ENCODE measurements at regions not wholly inside any gene's neighbourhood (a gene's known extent, or its start where the extent isn't known, plus 50 kb on each side); places are given as distances from the start of the nearest gene placed in this dataset.

GRCh38 chr13:93080587-93080986, 146.0 kb upstream of the GPC6 start:
- H3K36me3 ChIP-seq (ENCODE audit: control insufficient read depth in 2 of 4, insufficient read depth in 4 of 4, low read length in 3 of 4) = no peaks in the 10 kb centered on the region
- no peak overlapping the region for H4K91ac ChIP-seq (replicated peaks; ENCODE audit: insufficient read length, low read length)
- 79% methylated on average over 1 of the region's 1 CpG; no CpG with 5 or more reads in 1 of the 2 experiments for WGBS, 2 experiments (ENCODE audit: extremely low coverage in 1 of 2, insufficient coverage in 1 of 2, insufficient read length in 1 of 2, insufficient replicate concordance in 2 of 2, low coverage in 1 of 2, low lambda C conversion rate in 2 of 2, missing lambda C conversion rate in 1 of 2)
- no peak overlapping the region for H3K56ac ChIP-seq (replicated peaks; ENCODE audit: insufficient read length, low read depth, low read length)
- H2AFZ ChIP-seq (ENCODE audit: low read length) = no peak overlapping the region
- H2BK120ac ChIP-seq (replicated peaks; ENCODE audit: low read depth, low read length) = no peak overlapping the region
- ChIA-PET POLR2A (ENCODE audit: partially characterized antibody) (no interaction called here), CTCF (ENCODE audit: partially characterized antibody) (no interaction called here)
- H3K4me1 ChIP-seq (replicated peaks in 1 of 4; ENCODE audit: control insufficient read depth in 3 of 4, insufficient read depth in 4 of 4, low read length in 3 of 4) = no peaks in the 10 kb centered on the region
- no peak overlapping the region for H2AK5ac ChIP-seq (ENCODE audit: low read depth, low read length)
- no peaks in the 10 kb centered on the region for H3K79me1 ChIP-seq (ENCODE audit: low read depth, low read length)
- H3K23me2 ChIP-seq (ENCODE audit: low read depth, low read length) = no peaks in the 10 kb centered on the region
- no peak overlapping the region for H3K18ac ChIP-seq (ENCODE audit: extremely low read depth, low read length)
- H3K79me2 ChIP-seq (ENCODE audit: control insufficient read depth in 1 of 2, insufficient read depth in 2 of 2, low read length in 2 of 2) = no peaks in the 10 kb centered on the region
- H3K14ac ChIP-seq (ENCODE audit: insufficient read length) = no peak overlapping the region
- no peak overlapping the region for H2BK12ac ChIP-seq (ENCODE audit: low read depth, low read length)
- DNase-seq (ENCODE audit: low read depth in 1 of 2, low spot score in 2 of 2) (no peak), FAIRE-seq (no peak)
- no peak overlapping the region for H3K4me2 ChIP-seq (ENCODE audit: insufficient read depth in 1 of 2, low read depth in 2 of 2, low read length in 2 of 2)
- H3K9me3 ChIP-seq (ENCODE audit: insufficient read depth in 2 of 2, low read depth in 1 of 2, low read length in 1 of 2) = no peaks in the 10 kb centered on the region
- H3K9ac ChIP-seq (replicated peaks in 1 of 4; ENCODE audit: extremely low read depth in 1 of 4, low read depth in 3 of 4, low read length in 3 of 4) = no peak overlapping the region
- no peak overlapping the region for H3K4me3 ChIP-seq (ENCODE audit: extremely low read depth in 1 of 4, insufficient read depth in 2 of 4, low read depth in 3 of 4, low read length in 4 of 4)
- H3K27ac ChIP-seq (ENCODE audit: low read depth, low read length) = no peak overlapping the region
- no peak overlapping the region for H3K4ac ChIP-seq (replicated peaks; ENCODE audit: insufficient read length, low read depth, low read length)
- H3K27me3 ChIP-seq (replicated peaks in 1 of 4; ENCODE audit: control insufficient read depth in 3 of 4, extremely low read depth in 1 of 4, insufficient read depth in 3 of 4, low read length in 3 of 4) = no peaks in the 10 kb centered on the region
- no peak overlapping the region for H2BK20ac ChIP-seq (ENCODE audit: low read length)
- H3K23ac ChIP-seq (ENCODE audit: insufficient read length) = no peak overlapping the region
- no peak overlapping the region for H2BK5ac ChIP-seq (ENCODE audit: low read depth, low read length)
- no peak overlapping the region for H2BK15ac ChIP-seq (ENCODE audit: low read length)
- no peaks in the 10 kb centered on the region for H4K20me1 ChIP-seq (replicated peaks in 1 of 2; ENCODE audit: control insufficient read depth in 1 of 2, insufficient read depth in 2 of 2, low read length in 2 of 2)
- no peak overlapping the region for H4K5ac ChIP-seq (ENCODE audit: insufficient read length, low read depth, low read length)
- no peak overlapping the region for H4K8ac ChIP-seq (ENCODE audit: extremely low read depth, insufficient read depth, low read length)
- no peak for TF ChIP-seq HDAC2 (IDR thresholded peaks at IDR 0.05; ENCODE audit: borderline replicate concordance in 1 of 2, low read depth in 2 of 2, low read length in 2 of 2)
- TF ChIP-seq RAD21 (IDR thresholded peaks at IDR 0.05 in 1 of 2, conservative IDR thresholded peaks at IDR 0.05 in 1 of 2; ENCODE audit: low read depth in 2 of 2, low read length in 2 of 2) = no peak
- no peak for TF ChIP-seq USF2 (IDR thresholded peaks at IDR 0.05; ENCODE audit: low read length)
- TF ChIP-seq SIRT6 (IDR thresholded peaks at IDR 0.05; ENCODE audit: low read length) = no peak
- no peak for TF ChIP-seq CTCF (IDR thresholded peaks at IDR 0.05; ENCODE audit: control extremely low read depth in 1 of 3, insufficient read depth in 1 of 3, low read depth in 1 of 3, low read length in 3 of 3)
- TF ChIP-seq ZNF274 (IDR thresholded peaks at IDR 0.05; ENCODE audit: borderline replicate concordance, extremely low read depth, low read length) = no peak
- no peak for TF ChIP-seq HDAC6 (IDR thresholded peaks at IDR 0.05; ENCODE audit: low read depth, low read length)
- no peak for TF ChIP-seq GTF2F1 (IDR thresholded peaks at IDR 0.05; ENCODE audit: borderline replicate concordance, low read depth, low read length)
- TF ChIP-seq MAX (IDR thresholded peaks at IDR 0.05) = no peak
- TF ChIP-seq TCF12 (IDR thresholded peaks at IDR 0.05; ENCODE audit: low read depth, low read length) = no peak
- no peak for TF ChIP-seq BACH1 (IDR thresholded peaks at IDR 0.05; ENCODE audit: low read length)
